Small intestine (tissue), 7 donors: ENCODE measurements at regions not wholly inside any gene's neighbourhood (a gene's known extent, or its start where the extent isn't known, plus 50 kb on each side); places are given as distances from the start of the nearest gene placed in this dataset.

Experiments
- DNase-seq, 2 donors: peaks; one replicate each; pipeline versions ENCODE4 v3.0.0 to v3.0.0-alpha.2; 2013
- FAIRE-seq: peaks from 2 replicates; lab custom pipeline; 2012; peaks lifted over from hg19 to GRCh38; lab: Jason Lieb, UNC
- H3K27ac ChIP-seq, 3 donors: one replicate each; pipeline ENCODE4 v1.5.1; 2013; ENCODE audit warnings: low read length in 2 of 3, mild to moderate bottlenecking in 2 of 3, control low read depth in 1 of 3, inconsistent platforms in 1 of 3, low read depth in 1 of 3, moderate library complexity in 1 of 3
- H3K27me3 ChIP-seq, 3 donors: one replicate each; pipeline ENCODE4 v1.6.1; 2013; ENCODE audit warnings: low read length in 3 of 3, inconsistent platforms in 1 of 3; ENCODE audit not compliant: control insufficient read depth in 3 of 3, insufficient read depth in 3 of 3
- H3K36me3 ChIP-seq, 3 donors: one replicate each; pipeline ENCODE4 v1.6.1; 2013; ENCODE audit warnings: low read length in 3 of 3, inconsistent platforms in 1 of 3, low read depth in 1 of 3, mild to moderate bottlenecking in 1 of 3, moderate library complexity in 1 of 3; ENCODE audit not compliant: control insufficient read depth in 3 of 3, insufficient read depth in 2 of 3
- H3K4me1 ChIP-seq, 3 donors: one replicate each; pipeline ENCODE4 v1.6.1; 2013; ENCODE audit warnings: low read length in 2 of 3, inconsistent platforms in 1 of 3, low read depth in 1 of 3, mild to moderate bottlenecking in 1 of 3, moderate library complexity in 1 of 3; ENCODE audit not compliant: control insufficient read depth in 3 of 3, insufficient read depth in 2 of 3
- H3K4me3 ChIP-seq, 3 donors: one replicate each; pipeline ENCODE4 v1.5.1; 2013; ENCODE audit warnings: low read length in 3 of 3, control low read depth in 1 of 3, inconsistent platforms in 1 of 3, low read depth in 1 of 3, mild to moderate bottlenecking in 1 of 3, moderate library complexity in 1 of 3
- H3K9me3 ChIP-seq, 2 donors: one replicate each; pipeline ENCODE4 v1.6.1; 2013; ENCODE audit warnings: low read depth in 1 of 2, low read length in 1 of 2; ENCODE audit not compliant: control insufficient read depth in 2 of 2, insufficient read depth in 1 of 2
- WGBS, 3 donors: extraction: QIAGEN DNeasy Blood & Tissue Kit; methylation state at CpG; one replicate each; pipeline ENCODE4 v1.1.7; 2013; 5-methylcytosine and 5-hydroxymethylcytosine counted together
- donor health status: healthy with polysubstance abuse.
- donor health status: control.
- donor health status: control.
- donor health status: Bipolar disorder and iron deficiency.
- donor health status: healthy.

- Histone ChIP-seq H3K27ac (no peak overlapping the region), H3K4me1 (no peaks in the 10 kb centered on the region), H3K4me3 (no peak overlapping the region), H3K36me3 (no peaks in the 10 kb centered on the region), H3K27me3 (no peaks in the 10 kb centered on the region), H3K9me3 (no peaks in the 10 kb centered on the region)
- FAIRE-seq (no peak), DNase-seq (no peak)
- 15 to 64% (median 33%) methylated on average over 1 of the region's 1 CpG for WGBS, 3 donors
Observed at GRCh38 chr4:42824278-42824977, 68.1 kb upstream of the GRXCR1 start.

GRCh38 chr4:42821230-42821629, 71.3 kb upstream of the GRXCR1 start:
- DNase-seq (no peak), FAIRE-seq (no peak)
- Histone ChIP-seq H3K9me3 (no peaks in the 10 kb centered on the region), H3K4me1 (no peaks in the 10 kb centered on the region), H3K27ac (no peak overlapping the region), H3K27me3 (no peaks in the 10 kb centered on the region), H3K4me3 (no peak overlapping the region), H3K36me3 (no peaks in the 10 kb centered on the region)

GRCh38 chr4:42819863-42820514, 72.5 kb upstream of the GRXCR1 start:
- H3K36me3 ChIP-seq = no peaks in the 10 kb centered on the region
- no peaks in the 10 kb centered on the region for H3K27me3 ChIP-seq
- no peak overlapping the region for H3K4me3 ChIP-seq
- no peak for DNase-seq
- no peak overlapping the region for H3K27ac ChIP-seq
- no peaks in the 10 kb centered on the region for H3K4me1 ChIP-seq
- WGBS, 3 donors = 14 to 39% (median 23%) methylated on average over 2 of the region's 2 CpGs
- no peaks in the 10 kb centered on the region for H3K9me3 ChIP-seq
- no peak for FAIRE-seq

- Histone ChIP-seq H3K9me3 (no peaks in the 10 kb centered on the region), H3K4me1 (no peaks in the 10 kb centered on the region), H3K4me3 (no peak overlapping the region), H3K27me3 (peaks cover 0 to 2% (median 0%) of the 10 kb centered on the region in 3 donors), H3K27ac (no peak overlapping the region), H3K36me3 (no peaks in the 10 kb centered on the region)
- DNase-seq (no peak), FAIRE-seq (no peak)
Observed at GRCh38 chr4:42817913-42818312, 74.6 kb upstream of the GRXCR1 start.

GRCh38 chr4:42816880-42817400, 75.6 kb upstream of the GRXCR1 start:
- no peaks in the 10 kb centered on the region for H3K4me1 ChIP-seq
- no peaks in the 10 kb centered on the region for H3K36me3 ChIP-seq
- 76 to 85% (median 80%) methylated on average over 8 of the region's 8 CpGs for WGBS, 3 donors
- H3K27me3 ChIP-seq = peaks cover 0 to 2% (median 0%) of the 10 kb centered on the region in 3 donors
- DNase-seq (no peak), FAIRE-seq (no peak)
- no peak overlapping the region for H3K27ac ChIP-seq
- no peak overlapping the region for H3K4me3 ChIP-seq
- no peaks in the 10 kb centered on the region for H3K9me3 ChIP-seq

GRCh38 chr4:42816189-42816879, 76.2 kb upstream of the GRXCR1 start:
- H3K9me3 ChIP-seq = no peaks in the 10 kb centered on the region
- no peaks in the 10 kb centered on the region for H3K36me3 ChIP-seq
- H3K4me1 ChIP-seq = no peaks in the 10 kb centered on the region
- no peak overlapping the region for H3K4me3 ChIP-seq
- H3K27me3 ChIP-seq = peaks cover 0 to 2% (median 0%) of the 10 kb centered on the region in 3 donors
- DNase-seq (no peak), FAIRE-seq (no peak)
- no peak overlapping the region for H3K27ac ChIP-seq
- 50 to 63% (median 63%) methylated on average over 9 of the region's 9 CpGs for WGBS, 3 donors

GRCh38 chr4:42809419-42810084, 83.0 kb upstream of the GRXCR1 start:
- Histone ChIP-seq H3K36me3 (no peaks in the 10 kb centered on the region), H3K9me3 (no peaks in the 10 kb centered on the region), H3K27ac (no peak overlapping the region), H3K4me1 (no peaks in the 10 kb centered on the region), H3K4me3 (no peak overlapping the region), H3K27me3 (peaks cover 0 to 2% (median 0%) of the 10 kb centered on the region in 3 donors)
- FAIRE-seq (no peak), DNase-seq (no peak)
- WGBS, 3 donors = 82 to 90% (median 89%) methylated on average over 7 of the region's 7 CpGs

- FAIRE-seq (no peak), DNase-seq (no peak)
- Histone ChIP-seq H3K27ac (no peak overlapping the region), H3K9me3 (peaks cover 0 to 15% of the 10 kb centered on the region in 2 donors), H3K4me1 (no peaks in the 10 kb centered on the region), H3K36me3 (no peaks in the 10 kb centered on the region), H3K4me3 (no peak overlapping the region), H3K27me3 (no peaks in the 10 kb centered on the region)
- WGBS, 3 donors = 75 to 83% (median 77%) methylated on average over 3 of the region's 3 CpGs
Observed at GRCh38 chr4:42806303-42806835, 86.1 kb upstream of the GRXCR1 start.
